A673 (cell line): ENCODE measurements at regions not wholly inside any gene's neighbourhood (a gene's known extent, or its start where the extent isn't known, plus 50 kb on each side); places are given as distances from the start of the nearest gene placed in this dataset.
"Not testable (repeated sequence)": the region's sequence is repeated elsewhere in the genome, so short reads cannot be mapped to it uniquely, and the experiment has no call there.

Experiments used
- EZH2 ChIP-seq: fragments of 200-600 bp; sonication (generic); IDR thresholded peaks from 2 replicates; pipeline ENCODE4 v1.6.1; 2017; ENCODE audit warnings: borderline replicate concordance, low read depth, mild to moderate bottlenecking, mixed read lengths, antibody characterized with exemption, low read length; ENCODE audit not compliant: poor library complexity, severe bottlenecking
- TF ChIP-seq, protein P1 (sequence below): fragments of 300-800, 200-600 bp; sonication (generic); conservative IDR thresholded peaks from 2 replicates; pipeline ENCODE4 v1.5.1; 2017; ENCODE audit warnings: low read depth, mild to moderate bottlenecking, antibody characterized with exemption, low read length, moderate library complexity, mixed read lengths

DNA sequence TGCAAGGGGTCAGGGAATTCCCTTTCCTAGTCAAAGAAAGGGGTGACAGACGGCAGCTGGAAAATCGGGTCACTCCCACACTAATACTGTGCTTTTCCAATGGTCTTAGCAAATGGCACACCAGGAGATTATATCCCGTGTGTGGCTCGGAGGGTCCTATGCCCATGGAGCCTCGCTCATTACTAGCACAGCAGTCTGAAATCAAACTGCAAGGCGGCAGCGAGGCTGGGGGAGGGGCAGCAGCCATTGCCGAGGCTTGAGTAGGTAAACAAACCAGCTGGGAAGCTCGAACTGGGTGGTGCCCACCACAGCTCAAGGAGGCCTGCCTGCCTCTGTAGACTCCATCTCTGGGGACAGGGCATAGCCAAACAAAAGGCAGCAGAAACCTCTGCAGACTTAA lies 295.9 kb downstream of the PDCD6IP start:
- TF ChIP-seq, protein P1, sequence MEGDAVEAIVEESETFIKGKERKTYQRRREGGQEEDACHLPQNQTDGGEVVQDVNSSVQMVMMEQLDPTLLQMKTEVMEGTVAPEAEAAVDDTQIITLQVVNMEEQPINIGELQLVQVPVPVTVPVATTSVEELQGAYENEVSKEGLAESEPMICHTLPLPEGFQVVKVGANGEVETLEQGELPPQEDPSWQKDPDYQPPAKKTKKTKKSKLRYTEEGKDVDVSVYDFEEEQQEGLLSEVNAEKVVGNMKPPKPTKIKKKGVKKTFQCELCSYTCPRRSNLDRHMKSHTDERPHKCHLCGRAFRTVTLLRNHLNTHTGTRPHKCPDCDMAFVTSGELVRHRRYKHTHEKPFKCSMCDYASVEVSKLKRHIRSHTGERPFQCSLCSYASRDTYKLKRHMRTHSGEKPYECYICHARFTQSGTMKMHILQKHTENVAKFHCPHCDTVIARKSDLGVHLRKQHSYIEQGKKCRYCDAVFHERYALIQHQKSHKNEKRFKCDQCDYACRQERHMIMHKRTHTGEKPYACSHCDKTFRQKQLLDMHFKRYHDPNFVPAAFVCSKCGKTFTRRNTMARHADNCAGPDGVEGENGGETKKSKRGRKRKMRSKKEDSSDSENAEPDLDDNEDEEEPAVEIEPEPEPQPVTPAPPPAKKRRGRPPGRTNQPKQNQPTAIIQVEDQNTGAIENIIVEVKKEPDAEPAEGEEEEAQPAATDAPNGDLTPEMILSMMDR, result not testable (repeated sequence)
- not testable (repeated sequence) for TF ChIP-seq EZH2
